ENCODE measurements at regions not wholly inside any gene's neighbourhood (a gene's known extent, or its start where the extent isn't known, plus 50 kb on each side); places are given as distances from the start of the nearest gene placed in this dataset.
A peak's percentile ranks its signal among the peaks of the same experiment; 100 is the strongest.
"Not testable (repeated sequence)": the region's sequence is repeated elsewhere in the genome, so short reads cannot be mapped to it uniquely, and the experiment has no call there.

GRCh38 chr9:63450836-63451235 lies 1834.2 kb downstream of the FOXD4L5 start:
- not testable (repeated sequence) for H3K27ac ChIP-seq

GRCh38 chr9:63425123-63425522 lies 1859.9 kb downstream of the FOXD4L5 start:
- H3K27ac ChIP-seq = not testable (repeated sequence)

GRCh38 chr9:63390897-63391296 lies 1894.1 kb downstream of the FOXD4L5 start:
- H3K27ac ChIP-seq = not testable (repeated sequence)

- H3K27ac ChIP-seq = not testable (repeated sequence)
Measured at GRCh38 chr9:63385479-63385878, 1899.5 kb downstream of the FOXD4L5 start.

- not testable (repeated sequence) for H3K27ac ChIP-seq
Measured at GRCh38 chr9:63379864-63380263, 1905.1 kb downstream of the FOXD4L5 start.

GRCh38 chr9:63354219-63354618 lies 1930.8 kb downstream of the FOXD4L5 start:
- H3K27ac ChIP-seq = not testable (repeated sequence)

DNA sequence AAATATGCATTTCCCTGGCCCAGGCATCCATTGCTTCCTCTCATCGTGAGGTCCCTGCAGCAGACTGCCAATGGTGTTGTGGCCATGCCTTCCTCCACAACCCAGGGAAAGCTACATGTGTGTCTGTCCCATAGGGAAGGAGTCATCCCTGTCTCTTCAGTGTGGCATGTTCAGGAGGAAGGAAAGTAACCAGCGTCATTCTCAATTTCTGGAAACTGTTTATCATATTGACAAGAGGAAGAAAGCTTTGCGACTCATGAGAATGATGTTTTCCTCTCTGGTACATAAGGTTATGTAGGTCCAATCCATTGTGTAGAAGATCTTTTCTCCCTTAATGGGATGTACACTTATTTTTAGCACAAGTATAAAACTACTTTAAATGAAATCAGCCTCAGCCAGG lies 1937.7 kb downstream of the FOXD4L5 start:
- H3K27ac ChIP-seq = not testable (repeated sequence)

- H3K27ac ChIP-seq = not testable (repeated sequence)
Measured at GRCh38 chr9:63346310-63347048, 1938.5 kb downstream of the FOXD4L5 start.

DNA sequence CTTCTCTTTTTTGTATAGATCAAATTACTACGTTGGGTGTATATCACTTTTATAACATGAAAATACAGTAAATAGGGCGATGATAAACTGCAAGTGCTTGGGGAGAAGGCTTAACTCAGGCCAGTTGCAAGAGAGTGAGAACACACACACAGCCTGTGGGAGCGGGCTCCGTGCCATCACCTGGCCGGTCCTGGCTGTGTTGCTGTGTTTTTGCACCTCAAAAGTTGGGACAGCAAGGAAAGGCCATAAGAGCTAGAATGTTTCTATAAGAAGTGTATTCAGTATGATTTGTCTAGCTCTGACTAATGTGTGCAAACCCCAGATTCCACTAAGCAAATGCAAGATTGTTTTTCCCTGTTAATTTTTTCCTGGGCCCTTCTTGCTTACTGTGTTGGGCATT lies 1940.6 kb downstream of the FOXD4L5 start:
- H3K27ac ChIP-seq = not testable (repeated sequence)

DNA sequence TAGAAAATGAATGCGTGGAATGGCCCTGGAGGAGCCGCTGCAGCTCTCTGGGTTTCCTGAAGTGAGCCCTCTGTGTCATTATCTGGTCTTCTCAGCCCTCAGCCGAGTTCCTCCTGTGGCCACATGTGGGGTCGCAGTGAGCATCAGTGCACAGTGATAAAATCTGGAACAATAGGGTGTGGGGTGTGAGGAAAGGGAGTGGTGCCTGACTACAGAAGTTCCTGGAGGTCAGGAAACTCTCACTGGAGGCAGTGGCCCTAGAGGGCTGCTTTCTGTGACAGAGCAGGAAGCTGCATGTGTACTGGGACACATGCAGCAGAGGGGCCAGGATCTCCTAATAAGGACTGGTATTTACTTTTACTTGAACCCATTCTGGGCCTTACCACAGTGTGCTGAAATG lies 1942.5 kb downstream of the FOXD4L5 start:
- not testable (repeated sequence) for H3K27ac ChIP-seq

DNA sequence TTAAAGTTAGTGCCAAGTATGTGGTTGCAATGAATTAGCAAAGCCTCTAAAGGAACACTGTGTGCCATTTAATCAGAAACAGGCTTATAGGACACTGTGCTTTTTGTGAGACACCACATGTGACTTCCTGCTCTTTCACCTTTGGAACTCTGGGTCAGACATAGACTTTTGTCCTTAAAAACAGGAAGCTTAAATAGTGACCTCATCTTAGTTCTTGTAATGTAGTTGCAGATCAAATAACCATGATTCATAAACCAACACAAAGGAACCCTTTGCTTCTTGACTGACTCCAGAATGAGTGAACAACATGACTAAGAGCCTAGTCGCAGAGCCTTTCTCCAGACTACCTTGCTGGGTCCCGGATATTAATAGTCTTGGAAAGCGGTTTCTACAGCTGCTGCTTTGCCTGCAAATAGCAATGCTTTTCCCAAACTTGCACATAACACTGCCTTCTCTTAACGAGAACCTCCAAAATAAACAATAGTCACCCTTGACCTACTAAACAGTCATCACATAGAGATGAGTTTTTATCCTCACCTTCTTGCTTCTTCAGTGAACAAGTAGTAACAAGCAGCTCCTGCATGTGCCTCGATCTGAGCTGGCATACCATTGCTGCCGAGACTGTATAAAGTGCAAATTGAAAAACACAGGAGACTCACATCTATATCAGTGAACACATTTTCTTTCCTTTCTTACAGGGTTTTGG lies 1947.0 kb downstream of the FOXD4L5 start:
- not testable (repeated sequence) for H3K27ac ChIP-seq

DNA sequence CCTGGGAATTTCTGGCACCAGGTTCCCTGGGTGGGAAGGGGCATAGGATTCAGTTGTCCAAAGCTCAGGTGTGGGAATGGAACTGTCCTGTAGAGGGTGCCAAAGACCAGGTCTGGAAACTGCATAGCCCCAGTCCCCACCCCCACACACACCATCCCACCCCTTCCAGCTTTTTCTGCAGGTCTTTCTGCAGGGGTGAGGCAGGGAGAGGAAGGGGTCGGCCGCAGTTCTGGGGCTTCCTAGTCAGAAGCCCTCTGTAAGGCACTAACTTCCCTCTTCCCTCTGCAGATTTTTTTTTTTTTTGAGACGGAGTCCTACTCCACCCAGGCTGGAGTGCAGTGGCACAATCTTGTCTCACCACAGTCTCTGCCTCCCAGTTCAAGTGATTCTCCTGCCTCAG lies 1949.7 kb downstream of the FOXD4L5 start:
- TF ChIP-seq CTCF (IDR thresholded peaks at IDR 0.05) = 0 out of 2 replicates have a peak, but pooled peaks have one; percentile 5
- H3K27ac ChIP-seq = not testable (repeated sequence)

DNA sequence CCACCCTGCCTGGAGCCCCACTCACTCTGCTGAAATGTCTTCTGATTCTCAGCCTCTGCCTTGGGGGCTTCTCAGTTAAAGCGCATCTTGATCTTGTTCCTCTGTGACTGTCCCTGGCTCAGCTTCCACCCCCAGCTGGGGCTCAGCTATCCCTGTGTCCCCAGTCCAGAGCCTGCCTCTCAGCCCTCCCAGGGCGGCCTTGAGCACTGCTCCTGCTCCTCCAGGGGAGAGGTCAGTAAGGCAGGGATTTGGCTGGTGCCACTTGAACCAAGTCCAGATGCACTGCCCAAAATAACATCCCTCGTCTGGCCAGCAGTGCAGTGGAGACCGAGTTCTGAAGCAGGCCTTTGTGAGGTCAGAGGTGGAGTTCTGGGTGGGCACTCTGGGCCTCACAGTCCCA lies 1950.8 kb downstream of the FOXD4L5 start:
- H3K27ac ChIP-seq = not testable (repeated sequence)

DNA sequence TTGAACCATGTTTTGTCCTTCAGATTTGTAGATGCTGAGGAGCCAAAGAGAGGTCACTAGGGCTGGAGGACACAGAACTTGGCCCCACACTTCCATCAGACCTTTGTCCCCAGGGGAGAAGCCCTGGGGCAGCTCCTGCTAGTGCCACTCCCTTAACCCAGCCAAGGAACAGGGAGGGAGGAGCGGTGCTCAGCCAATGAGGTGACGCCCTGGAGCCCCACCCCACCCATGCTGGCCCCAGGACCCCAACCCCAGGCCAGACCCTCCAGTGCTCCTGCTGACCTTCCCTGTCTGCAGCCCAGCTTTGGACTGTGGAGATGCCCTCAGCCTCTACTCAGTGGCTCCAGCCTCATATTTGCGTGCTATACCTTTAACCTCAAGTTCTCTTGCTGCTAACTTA lies 1951.9 kb downstream of the FOXD4L5 start:
- not testable (repeated sequence) for H3K27ac ChIP-seq

DNA sequence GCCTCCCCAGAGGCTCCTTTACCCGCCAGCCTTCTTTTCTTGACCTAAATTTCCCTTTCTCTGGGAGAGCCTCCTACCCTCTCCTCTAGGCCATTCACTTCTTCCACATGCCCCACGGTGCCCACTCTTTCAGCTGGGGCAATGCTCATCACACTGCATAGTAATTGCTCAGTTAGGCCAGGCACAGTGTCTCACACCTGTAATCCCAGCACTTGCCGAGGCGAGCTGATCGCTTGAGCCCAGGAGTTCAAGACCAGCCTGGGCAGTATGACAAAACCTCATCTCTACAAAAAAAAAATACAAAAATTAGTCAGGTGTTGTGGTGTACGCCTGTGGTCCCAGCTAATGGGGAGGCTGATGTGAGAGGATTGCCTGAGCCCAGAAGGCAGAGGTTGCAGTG lies 1956.7 kb downstream of the FOXD4L5 start:
- not testable (repeated sequence) for H3K27ac ChIP-seq

DNA sequence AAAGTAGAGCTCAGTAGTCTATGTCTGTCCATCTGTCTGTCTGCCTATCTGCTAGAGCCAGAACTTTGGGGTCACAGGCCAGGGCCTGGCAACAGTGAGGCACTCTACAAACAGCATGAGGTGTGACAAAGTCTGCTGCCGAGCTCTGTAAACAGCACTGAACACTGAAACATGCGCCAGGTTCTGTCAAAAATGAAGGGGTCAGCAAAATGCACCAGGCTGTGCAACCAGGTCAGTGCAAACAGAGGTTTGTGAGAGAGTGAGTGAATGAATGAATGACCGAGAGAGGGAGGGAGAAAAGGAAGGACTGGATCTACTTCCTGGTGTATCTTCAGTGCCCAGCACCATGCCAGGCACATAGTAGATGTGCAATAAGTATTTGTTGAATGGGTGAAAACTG lies 1957.8 kb downstream of the FOXD4L5 start:
- H3K27ac ChIP-seq = not testable (repeated sequence)

DNA sequence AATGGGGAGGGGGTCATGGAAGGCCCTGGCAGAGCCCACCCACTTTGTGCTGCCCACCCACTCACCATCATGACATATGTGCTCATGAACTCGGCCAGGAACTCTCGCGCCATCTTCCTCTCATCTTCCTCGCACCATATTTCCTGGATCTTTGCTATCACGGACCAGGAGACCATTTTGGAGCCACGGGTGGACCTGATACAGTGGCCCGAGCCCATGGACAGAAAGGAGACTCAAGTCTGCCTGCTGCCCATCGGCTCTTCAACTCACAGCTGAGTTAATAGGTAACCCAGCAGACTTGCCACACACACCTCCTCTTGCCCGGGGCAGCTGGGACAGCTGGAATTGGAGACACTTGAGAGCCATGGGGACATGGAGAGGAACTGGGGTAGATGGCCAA lies 1958.3 kb downstream of the FOXD4L5 start:
- H3K27ac ChIP-seq = not testable (repeated sequence)

- H3K27ac ChIP-seq = not testable (repeated sequence)
Measured at GRCh38 chr9:63325696-63326095, 1959.3 kb downstream of the FOXD4L5 start.

DNA sequence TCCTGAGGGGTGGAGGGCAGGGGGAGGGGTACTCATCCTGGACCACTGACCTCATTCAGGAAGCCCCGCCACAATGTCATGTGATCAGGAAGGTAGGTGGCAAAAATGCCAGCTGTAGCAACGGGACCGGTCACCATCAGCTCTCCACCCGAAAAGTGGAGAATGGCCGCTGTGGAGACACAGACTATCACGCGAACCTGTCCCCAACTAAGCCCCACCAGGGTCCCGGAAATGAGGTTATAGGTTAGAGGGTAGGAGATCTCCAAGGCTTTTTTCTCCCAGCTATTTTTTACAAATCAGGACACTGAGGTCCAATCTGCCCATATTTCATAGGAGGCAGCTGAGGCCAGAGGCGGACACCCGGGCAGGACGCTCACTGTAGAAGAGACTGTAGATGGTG lies 1966.9 kb downstream of the FOXD4L5 start:
- H3K27ac ChIP-seq = not testable (repeated sequence)

DNA sequence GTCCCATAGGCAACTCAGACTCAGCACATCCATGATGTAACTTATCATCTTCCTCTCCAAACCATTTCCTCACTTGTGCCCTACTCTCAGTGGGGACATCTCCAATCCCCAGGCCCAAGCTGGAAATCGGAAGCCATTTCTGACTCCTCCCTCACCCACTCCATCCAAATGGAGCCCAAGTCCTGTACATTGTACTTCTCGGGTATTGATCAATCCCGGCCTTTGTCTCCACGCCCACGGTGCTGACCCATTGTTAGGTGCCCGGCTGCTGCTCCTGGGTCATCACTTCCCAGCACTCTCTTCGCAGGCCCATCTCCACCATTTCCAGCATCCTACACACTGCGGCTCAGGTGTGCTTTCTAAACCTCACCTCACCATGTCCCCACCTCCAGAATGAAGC lies 1969.6 kb downstream of the FOXD4L5 start:
- H3K27ac ChIP-seq = not testable (repeated sequence)

- not testable (repeated sequence) for H3K27ac ChIP-seq
Measured at GRCh38 chr9:63296848-63297247, 1988.2 kb downstream of the FOXD4L5 start.

DNA sequence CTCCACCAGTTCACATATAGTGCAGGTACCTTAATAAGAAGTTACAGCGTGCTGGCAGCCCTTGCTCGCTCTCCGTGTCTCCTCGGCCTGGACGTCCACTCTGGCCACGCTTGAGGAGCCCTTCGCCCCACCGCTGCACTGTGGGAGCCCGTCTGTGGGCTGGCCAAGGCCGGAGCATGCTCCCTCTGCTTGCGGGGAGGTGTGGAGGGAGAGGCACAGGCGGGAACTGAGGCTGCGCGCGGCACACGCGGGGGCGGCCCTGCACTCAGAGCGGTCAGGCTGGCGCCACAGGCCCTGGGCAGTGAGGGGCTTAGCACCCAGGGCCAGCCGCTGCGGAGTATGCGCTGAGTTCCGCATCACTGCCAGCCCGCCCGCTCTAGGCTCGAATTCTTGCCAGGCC lies 1988.6 kb downstream of the FOXD4L5 start:
- not testable (repeated sequence) for H3K27ac ChIP-seq

All from 22Rv1 (cell line).